Endothelial cell of umbilical vein (primary cell): ENCODE measurements at regions not wholly inside any gene's neighbourhood (a gene's known extent, or its start where the extent isn't known, plus 50 kb on each side); places are given as distances from the start of the nearest gene placed in this dataset.

Experiments
- CTCF ChIP-seq, 2 donors: IDR thresholded peaks; 1 replicate in 1 of 2; 2 replicates in 1 of 2; pipeline ENCODE4 v1.5.1; 2011; ENCODE audit warnings: low read length in 2 of 2, mild to moderate bottlenecking in 2 of 2, moderate library complexity in 2 of 2, control low read depth in 1 of 2, inconsistent platforms in 1 of 2, low read depth in 1 of 2; ENCODE audit not compliant: insufficient read depth in 1 of 2; ENCODE audit errors: extremely low read depth in 1 of 2
- EZH2 ChIP-seq: IDR thresholded peaks from 2 replicates; pipeline ENCODE4 v1.6.1; 2012; ENCODE audit warnings: borderline replicate concordance, low read depth, mild to moderate bottlenecking, moderate library complexity, low read length, inconsistent platforms; ENCODE audit not compliant: severe bottlenecking
- FOS ChIP-seq: IDR thresholded peaks from 2 replicates; pipeline ENCODE4 v1.6.1; 2011; ENCODE audit warnings: mild to moderate bottlenecking, low read length, moderate library complexity, borderline replicate concordance; ENCODE audit not compliant: insufficient read depth
- JUN ChIP-seq: IDR thresholded peaks from 2 replicates; pipeline ENCODE4 v1.6.1; 2011; ENCODE audit warnings: borderline replicate concordance, low read depth; ENCODE audit not compliant: insufficient read length, insufficient read depth
- MYC ChIP-seq: IDR thresholded peaks from one replicate; pipeline ENCODE4 v1.6.1; 2011; ENCODE audit warnings: mild to moderate bottlenecking, low read depth, low read length

DNA sequence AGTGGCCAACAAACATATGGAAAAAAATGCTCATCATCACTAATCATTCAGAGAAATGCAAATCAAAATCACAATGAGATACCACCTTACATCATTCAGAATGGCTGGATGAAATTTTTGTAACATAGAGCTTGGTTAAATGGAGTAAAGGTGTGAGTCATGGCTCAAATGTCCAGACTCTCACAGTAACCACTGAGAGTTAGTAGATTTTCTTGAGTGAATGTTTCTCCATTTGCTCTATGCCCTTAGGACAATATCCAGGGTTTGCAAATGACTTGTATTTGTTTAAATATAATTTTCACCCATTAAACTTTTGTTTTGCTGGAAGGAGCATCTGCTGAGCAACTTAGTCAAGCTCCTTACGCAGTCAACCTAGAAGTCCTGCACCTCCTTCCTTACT lies 967.2 kb downstream of the XPNPEP1 start:
- no peak for TF ChIP-seq JUN
- TF ChIP-seq CTCF (IDR thresholded peaks at IDR 0.05; ENCODE audit: extremely low read depth in 1 of 2, insufficient read depth in 1 of 2, low read depth in 1 of 2, low read length in 2 of 2) = no peak
- TF ChIP-seq FOS = no peak
- TF ChIP-seq EZH2 = no peak
- TF ChIP-seq MYC = no peak
